ENCODE measurements at regions not wholly inside any gene's neighbourhood (a gene's known extent, or its start where the extent isn't known, plus 50 kb on each side); places are given as distances from the start of the nearest gene placed in this dataset.

- DNase-seq, result no peak
- H2AK5ac ChIP-seq (ENCODE audit: low read length), result no peak overlapping the region
- no peak overlapping the region for H3K14ac ChIP-seq (ENCODE audit: low read length)
- no peak overlapping the region for H2BK12ac ChIP-seq (ENCODE audit: low read length)
- no peak overlapping the region for H4K12ac ChIP-seq (ENCODE audit: low read depth, low read length)
- peaks cover 0 to 9% of the 10 kb centered on the region in 2 experiments for H3K4me1 ChIP-seq (ENCODE audit: control insufficient read depth in 1 of 2, insufficient read depth in 2 of 2, low read length in 2 of 2)
- peaks cover 2% of the 10 kb centered on the region for H3K79me1 ChIP-seq (ENCODE audit: low read length)
- no peak overlapping the region for H3K27ac ChIP-seq (ENCODE audit: low read depth, low read length)
- H3K9me3 ChIP-seq (ENCODE audit: insufficient read depth, low read depth, low read length), result peaks cover 2% of the 10 kb centered on the region
- H3K4me3 ChIP-seq (ENCODE audit: low read depth, low read length), result no peak overlapping the region
- H3K4ac ChIP-seq (ENCODE audit: low read depth, low read length), result no peak overlapping the region
- no peak overlapping the region for H3K4me2 ChIP-seq (ENCODE audit: low read length)
- H3K23ac ChIP-seq (ENCODE audit: low read length), result no peak overlapping the region
- H2AFZ ChIP-seq (ENCODE audit: insufficient read depth, low read length, poor library complexity), result no peak overlapping the region
- H3K79me2 ChIP-seq (ENCODE audit: control insufficient read depth, insufficient read depth, low read length, poor library complexity), result peaks cover 1% of the 10 kb centered on the region
- no peak overlapping the region for H3K9ac ChIP-seq (ENCODE audit: low read length)
- H2BK5ac ChIP-seq (ENCODE audit: low read depth, low read length, poor library complexity), result no peak overlapping the region
- no peaks in the 10 kb centered on the region for H3K36me3 ChIP-seq (ENCODE audit: control insufficient read depth in 1 of 2, insufficient read depth in 2 of 2, low read length in 2 of 2)
- no peak overlapping the region for H4K8ac ChIP-seq (ENCODE audit: low read depth, low read length)
- H2BK120ac ChIP-seq (ENCODE audit: insufficient read depth, low read length, poor library complexity), result no peak overlapping the region
- no CpG with 5 or more reads among the region's 1 CpG for WGBS (ENCODE audit: extremely low coverage, insufficient coverage, insufficient read length)
- H3K27me3 ChIP-seq (ENCODE audit: insufficient read depth, low read length), result no peaks in the 10 kb centered on the region
- no peak overlapping the region for H3K18ac ChIP-seq (ENCODE audit: low read length)
- H4K91ac ChIP-seq (ENCODE audit: low read depth, low read length), result no peak overlapping the region
Observed at GRCh38 chr5:56513141-56513540, 280.0 kb upstream of the ANKRD55 start.

- H3K23ac ChIP-seq (ENCODE audit: low read length), result no peak overlapping the region
- no peak overlapping the region for H3K4me2 ChIP-seq (ENCODE audit: low read length)
- H3K27me3 ChIP-seq (ENCODE audit: insufficient read depth, low read length), result no peaks in the 10 kb centered on the region
- H4K12ac ChIP-seq (ENCODE audit: low read depth, low read length), result no peak overlapping the region
- no CpG with 5 or more reads among the region's 6 CpGs for WGBS (ENCODE audit: extremely low coverage, insufficient coverage, insufficient read length)
- no peak overlapping the region for H3K9ac ChIP-seq (ENCODE audit: low read length)
- H2AK5ac ChIP-seq (ENCODE audit: low read length), result no peak overlapping the region
- no peaks in the 10 kb centered on the region for H3K36me3 ChIP-seq (ENCODE audit: control insufficient read depth in 1 of 2, insufficient read depth in 2 of 2, low read length in 2 of 2)
- peaks cover 0 to 9% of the 10 kb centered on the region in 2 experiments for H3K4me1 ChIP-seq (ENCODE audit: control insufficient read depth in 1 of 2, insufficient read depth in 2 of 2, low read length in 2 of 2)
- H4K91ac ChIP-seq (ENCODE audit: low read depth, low read length), result no peak overlapping the region
- no peak overlapping the region for H4K8ac ChIP-seq (ENCODE audit: low read depth, low read length)
- no peak overlapping the region for H2BK120ac ChIP-seq (ENCODE audit: insufficient read depth, low read length, poor library complexity)
- H3K4me3 ChIP-seq (ENCODE audit: low read depth, low read length), result no peak overlapping the region
- H2BK12ac ChIP-seq (ENCODE audit: low read length), result no peak overlapping the region
- no peak overlapping the region for H2AFZ ChIP-seq (ENCODE audit: insufficient read depth, low read length, poor library complexity)
- H3K4ac ChIP-seq (ENCODE audit: low read depth, low read length), result no peak overlapping the region
- H3K27ac ChIP-seq (ENCODE audit: low read depth, low read length), result no peak overlapping the region
- no peak overlapping the region for H2BK5ac ChIP-seq (ENCODE audit: low read depth, low read length, poor library complexity)
- H3K18ac ChIP-seq (ENCODE audit: low read length), result no peak overlapping the region
- peaks cover 2% of the 10 kb centered on the region for H3K9me3 ChIP-seq (ENCODE audit: insufficient read depth, low read depth, low read length)
- no peak for DNase-seq
- peaks cover 1% of the 10 kb centered on the region for H3K79me2 ChIP-seq (ENCODE audit: control insufficient read depth, insufficient read depth, low read length, poor library complexity)
- H3K79me1 ChIP-seq (ENCODE audit: low read length), result peaks cover 2% of the 10 kb centered on the region
- no peak overlapping the region for H3K14ac ChIP-seq (ENCODE audit: low read length)
Observed at GRCh38 chr5:56512313-56512996, 279.3 kb upstream of the ANKRD55 start.

GRCh38 chr5:56511326-56511841 is 278.3 kb upstream of the ANKRD55 start:
- H3K4me3 ChIP-seq (ENCODE audit: low read depth, low read length), result no peak overlapping the region
- H4K8ac ChIP-seq (ENCODE audit: low read depth, low read length), result no peak overlapping the region
- H4K91ac ChIP-seq (ENCODE audit: low read depth, low read length), result no peak overlapping the region
- H3K27me3 ChIP-seq (ENCODE audit: insufficient read depth, low read length), result no peaks in the 10 kb centered on the region
- no peak overlapping the region for H2BK5ac ChIP-seq (ENCODE audit: low read depth, low read length, poor library complexity)
- no peak overlapping the region for H3K18ac ChIP-seq (ENCODE audit: low read length)
- no peak for DNase-seq
- no peaks in the 10 kb centered on the region for H3K36me3 ChIP-seq (ENCODE audit: control insufficient read depth in 1 of 2, insufficient read depth in 2 of 2, low read length in 2 of 2)
- no CpG with 5 or more reads among the region's 2 CpGs for WGBS (ENCODE audit: extremely low coverage, insufficient coverage, insufficient read length)
- no peak overlapping the region for H2BK120ac ChIP-seq (ENCODE audit: insufficient read depth, low read length, poor library complexity)
- peaks cover 0 to 13% of the 10 kb centered on the region in 2 experiments for H3K4me1 ChIP-seq (ENCODE audit: control insufficient read depth in 1 of 2, insufficient read depth in 2 of 2, low read length in 2 of 2)
- H3K9ac ChIP-seq (ENCODE audit: low read length), result no peak overlapping the region
- peaks cover 1% of the 10 kb centered on the region for H3K79me2 ChIP-seq (ENCODE audit: control insufficient read depth, insufficient read depth, low read length, poor library complexity)
- no peaks in the 10 kb centered on the region for H3K9me3 ChIP-seq (ENCODE audit: insufficient read depth, low read depth, low read length)
- H2BK12ac ChIP-seq (ENCODE audit: low read length), result no peak overlapping the region
- H4K12ac ChIP-seq (ENCODE audit: low read depth, low read length), result no peak overlapping the region
- H3K4ac ChIP-seq (ENCODE audit: low read depth, low read length), result no peak overlapping the region
- no peak overlapping the region for H2AK5ac ChIP-seq (ENCODE audit: low read length)
- no peak overlapping the region for H3K23ac ChIP-seq (ENCODE audit: low read length)
- peaks cover 2% of the 10 kb centered on the region for H3K79me1 ChIP-seq (ENCODE audit: low read length)
- H3K14ac ChIP-seq (ENCODE audit: low read length), result no peak overlapping the region
- no peak overlapping the region for H2AFZ ChIP-seq (ENCODE audit: insufficient read depth, low read length, poor library complexity)
- H3K27ac ChIP-seq (ENCODE audit: low read depth, low read length), result no peak overlapping the region
- H3K4me2 ChIP-seq (ENCODE audit: low read length), result no peak overlapping the region

- no CpG with 5 or more reads among the region's 2 CpGs for WGBS (ENCODE audit: extremely low coverage, insufficient coverage, insufficient read length)
- no peak overlapping the region for H2BK120ac ChIP-seq (ENCODE audit: insufficient read depth, low read length, poor library complexity)
Observed at GRCh38 chr5:56508249-56508648, 275.1 kb upstream of the ANKRD55 start.

More at GRCh38 chr5:56508249-56508648, 275.1 kb upstream of the ANKRD55 start:
- H3K36me3 ChIP-seq (ENCODE audit: control insufficient read depth in 1 of 2, insufficient read depth in 2 of 2, low read length in 2 of 2), result no peaks in the 10 kb centered on the region
- no peaks in the 10 kb centered on the region for H3K27me3 ChIP-seq (ENCODE audit: insufficient read depth, low read length)
- no peak overlapping the region for H3K4ac ChIP-seq (ENCODE audit: low read depth, low read length)
- H3K9me3 ChIP-seq (ENCODE audit: insufficient read depth, low read depth, low read length), result peaks cover 2% of the 10 kb centered on the region
- H3K9ac ChIP-seq (ENCODE audit: low read length), result no peak overlapping the region
- peaks cover 0 to 5% of the 10 kb centered on the region in 2 experiments for H3K4me1 ChIP-seq (ENCODE audit: control insufficient read depth in 1 of 2, insufficient read depth in 2 of 2, low read length in 2 of 2)
- H3K14ac ChIP-seq (ENCODE audit: low read length), result no peak overlapping the region
- no peak overlapping the region for H2AK5ac ChIP-seq (ENCODE audit: low read length)
- H3K23ac ChIP-seq (ENCODE audit: low read length), result no peak overlapping the region
- no peak overlapping the region for H2AFZ ChIP-seq (ENCODE audit: insufficient read depth, low read length, poor library complexity)
- no peak overlapping the region for H2BK12ac ChIP-seq (ENCODE audit: low read length)
- no peaks in the 10 kb centered on the region for H3K79me1 ChIP-seq (ENCODE audit: low read length)
- no peak overlapping the region for H3K4me3 ChIP-seq (ENCODE audit: low read depth, low read length)
- DNase-seq, result no peak
- no peak overlapping the region for H2BK5ac ChIP-seq (ENCODE audit: low read depth, low read length, poor library complexity)
- peaks cover 1% of the 10 kb centered on the region for H3K79me2 ChIP-seq (ENCODE audit: control insufficient read depth, insufficient read depth, low read length, poor library complexity)
- no peak overlapping the region for H3K4me2 ChIP-seq (ENCODE audit: low read length)
- no peak overlapping the region for H4K12ac ChIP-seq (ENCODE audit: low read depth, low read length)
- H4K8ac ChIP-seq (ENCODE audit: low read depth, low read length), result no peak overlapping the region
- no peak overlapping the region for H3K18ac ChIP-seq (ENCODE audit: low read length)
- H4K91ac ChIP-seq (ENCODE audit: low read depth, low read length), result no peak overlapping the region
- H3K27ac ChIP-seq (ENCODE audit: low read depth, low read length), result no peak overlapping the region
